PC-3 (cell line): ENCODE measurements at regions not wholly inside any gene's neighbourhood (a gene's known extent, or its start where the extent isn't known, plus 50 kb on each side); places are given as distances from the start of the nearest gene placed in this dataset.

Experiments
- ATAC-seq: fragments of 200-7000 bp; cut with Tn5 transposase; 2 replicates; pipeline ENCODE4 v1.9.1; 2020; ENCODE audit warnings: mild to moderate bottlenecking, moderate library complexity
- BruUV-seq: library from RNA; stranded (reverse); fragments of 400-500 nt; replicated peaks from 2 replicates; lab custom pipeline; 2021; lab: Mats Ljungman, UMichigan
- CTCF ChIA-PET: fragments of 300-600 bp; sonication (Branson Sonifier 250); formaldehyde crosslinking; loops from one replicate; lab custom pipeline; 2022; ENCODE audit warnings: antibody characterized with exemption; lab: Charles Lee
- POLR2A ChIA-PET: fragments of 300-600 bp; sonication (Branson Sonifier 250); formaldehyde crosslinking; loops from one replicate; lab custom pipeline; 2022; ENCODE audit warnings: antibody characterized with exemption; ENCODE audit not compliant: unreplicated experiment; lab: Charles Lee
- DNase-seq: peaks from one replicate; pipeline ENCODE4 v3.0.0-alpha.2; 2015
- H2AFZ ChIP-seq: fragments of 300-600 bp; sonication (generic); 2 replicates; pipeline ENCODE4 v1.6.0; 2016; ENCODE audit warnings: antibody characterized with exemption, low read length
- H3F3A ChIP-seq: fragments of 300-600 bp; sonication (generic); one replicate; pipeline ENCODE4 v1.6.0; 2017; ENCODE audit warnings: antibody characterized with exemption, low read length, control low read depth, mild to moderate bottlenecking; ENCODE audit not compliant: unreplicated experiment
- H3K27ac ChIP-seq: fragments of 300-600 bp; sonication (generic); 2 replicates; pipeline ENCODE4 v1.5.1; 2016; ENCODE audit warnings: mild to moderate bottlenecking, low read length
- H3K27me3 ChIP-seq: fragments of 300-600 bp; sonication (generic); 2 replicates; pipeline ENCODE4 v1.6.1; 2016; ENCODE audit warnings: low read length, mixed read lengths
- H3K36me3 ChIP-seq: fragments of 300-600 bp; sonication (generic); 2 replicates; pipeline ENCODE4 v1.6.1; 2016; ENCODE audit warnings: low read depth, mixed run types, low read length, mixed read lengths
- H3K4me1 ChIP-seq: fragments of 300-600 bp; sonication (generic); 2 replicates; pipeline ENCODE4 v1.5.1; 2016; ENCODE audit warnings: low read length; ENCODE audit not compliant: insufficient read depth
- H3K4me2 ChIP-seq: fragments of 300-600 bp; sonication (generic); 2 replicates; pipeline ENCODE4 v1.6.0; 2016; ENCODE audit warnings: low read length
- H3K4me3 ChIP-seq: fragments of 300-600 bp; sonication (generic); 2 replicates; pipeline ENCODE4 v1.5.1; 2016; ENCODE audit warnings: mild to moderate bottlenecking, low read length, mixed read lengths
- H3K79me2 ChIP-seq: fragments of 300-600 bp; sonication (generic); 2 replicates; pipeline ENCODE4 v1.6.1; 2017; ENCODE audit warnings: low read length, mixed read lengths
- H3K9ac ChIP-seq: fragments of 300-600 bp; sonication (generic); 2 replicates; pipeline ENCODE4 v1.6.0; 2016; ENCODE audit warnings: mild to moderate bottlenecking, low read length
- H3K9me2 ChIP-seq: fragments of 300-600 bp; sonication (generic); replicated peaks from 2 replicates; pipeline ENCODE4 v1.6.1; 2016; ENCODE audit warnings: mixed run types, low read length, mixed read lengths
- H3K9me3 ChIP-seq: fragments of 300-600 bp; sonication (generic); 2 replicates; pipeline ENCODE4 v1.6.1; 2016; ENCODE audit warnings: low read length, mixed read lengths
- H4K20me1 ChIP-seq: fragments of 300-600 bp; sonication (generic); 2 replicates; pipeline ENCODE4 v1.6.1; 2016; ENCODE audit warnings: low read length, mixed read lengths
- EZH2 ChIP-seq: fragments of 300-600 bp; sonication (generic); IDR thresholded peaks from one replicate; pipeline ENCODE4 v1.6.1; 2017; ENCODE audit warnings: antibody characterized with exemption, mild to moderate bottlenecking, low read length; ENCODE audit not compliant: unreplicated experiment
- EZH2phosphoT487 ChIP-seq: fragments of 300-600 bp; sonication (generic); IDR thresholded peaks from 2 replicates; pipeline ENCODE4 v1.6.1; 2018; ENCODE audit warnings: mild to moderate bottlenecking, antibody characterized with exemption, low read length, borderline replicate concordance
- intact Hi-C: fragments of 100-400 bp; cut with micrococcal nuclease; formaldehyde crosslinking; loops from 2 replicates; pipeline ENCODE4 v1.9.0; 2023
- TF ChIP-seq, protein P1 (sequence below): fragments of 300-600 bp; sonication (generic); conservative IDR thresholded peaks from 2 replicates; pipeline ENCODE4 v1.5.1; 2017; ENCODE audit warnings: antibody characterized with exemption, low read depth, mild to moderate bottlenecking, low read length

GRCh38 chr3:126277629-126278378, 79.4 kb downstream of the KLF15 start:
- no peak for ATAC-seq
- Histone ChIP-seq H3K4me2 (no peak overlapping the region), H3K79me2 (no peaks in the 10 kb centered on the region), H4K20me1 (no peaks in the 10 kb centered on the region), H2AFZ (no peak overlapping the region), H3K36me3 (no peaks in the 10 kb centered on the region), H3K9ac (no peak overlapping the region), H3K9me2 (no peaks in the 10 kb centered on the region), H3K9me3 (no peaks in the 10 kb centered on the region), H3K4me1 (no peaks in the 10 kb centered on the region), H3K27ac (no peak overlapping the region), H3K27me3 (no peaks in the 10 kb centered on the region), H3K4me3 (no peak overlapping the region), H3F3A (no peaks in the 10 kb centered on the region)
- TF ChIP-seq, protein P1, sequence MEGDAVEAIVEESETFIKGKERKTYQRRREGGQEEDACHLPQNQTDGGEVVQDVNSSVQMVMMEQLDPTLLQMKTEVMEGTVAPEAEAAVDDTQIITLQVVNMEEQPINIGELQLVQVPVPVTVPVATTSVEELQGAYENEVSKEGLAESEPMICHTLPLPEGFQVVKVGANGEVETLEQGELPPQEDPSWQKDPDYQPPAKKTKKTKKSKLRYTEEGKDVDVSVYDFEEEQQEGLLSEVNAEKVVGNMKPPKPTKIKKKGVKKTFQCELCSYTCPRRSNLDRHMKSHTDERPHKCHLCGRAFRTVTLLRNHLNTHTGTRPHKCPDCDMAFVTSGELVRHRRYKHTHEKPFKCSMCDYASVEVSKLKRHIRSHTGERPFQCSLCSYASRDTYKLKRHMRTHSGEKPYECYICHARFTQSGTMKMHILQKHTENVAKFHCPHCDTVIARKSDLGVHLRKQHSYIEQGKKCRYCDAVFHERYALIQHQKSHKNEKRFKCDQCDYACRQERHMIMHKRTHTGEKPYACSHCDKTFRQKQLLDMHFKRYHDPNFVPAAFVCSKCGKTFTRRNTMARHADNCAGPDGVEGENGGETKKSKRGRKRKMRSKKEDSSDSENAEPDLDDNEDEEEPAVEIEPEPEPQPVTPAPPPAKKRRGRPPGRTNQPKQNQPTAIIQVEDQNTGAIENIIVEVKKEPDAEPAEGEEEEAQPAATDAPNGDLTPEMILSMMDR, result no peak
- no peak for TF ChIP-seq EZH2phosphoT487
- TF ChIP-seq EZH2, result no peak
- no TSS peak for BruUV-seq
- ChIA-PET POLR2A (no interaction called here), CTCF (no interaction called here)
- DNase-seq, result no peak
- intact Hi-C loops, result no loop called here

DNA sequence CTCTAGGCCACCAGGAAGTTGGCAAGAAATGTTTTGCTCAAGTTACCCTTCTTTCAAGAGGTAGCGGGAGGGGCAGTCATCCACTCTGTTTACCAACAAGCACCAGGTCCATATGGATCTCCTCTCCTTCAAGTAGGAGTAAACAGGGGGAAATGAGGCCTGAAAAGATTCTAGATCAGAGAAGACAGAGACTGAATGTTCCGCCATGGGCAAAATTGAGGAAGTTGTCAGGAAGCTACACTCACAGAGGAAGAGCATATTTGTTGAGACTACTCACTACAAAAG, 81.6 kb downstream of the KLF15 start:
- no peak overlapping the region for H2AFZ ChIP-seq
- H3K27me3 ChIP-seq, result no peaks in the 10 kb centered on the region
- H4K20me1 ChIP-seq, result no peaks in the 10 kb centered on the region
- no peak for DNase-seq
- no peak overlapping the region for H3K4me3 ChIP-seq
- H3K27ac ChIP-seq, result no peak overlapping the region
- H3K9ac ChIP-seq, result no peak overlapping the region
- ChIA-PET CTCF (no interaction called here), POLR2A (no interaction called here)
- no peaks in the 10 kb centered on the region for H3K4me1 ChIP-seq
- TF ChIP-seq EZH2, result no peak
- ATAC-seq, result no peak
- no peaks in the 10 kb centered on the region for H3F3A ChIP-seq
- H3K9me2 ChIP-seq, result no peaks in the 10 kb centered on the region
- no TSS peak for BruUV-seq
- no peaks in the 10 kb centered on the region for H3K36me3 ChIP-seq
- no peak overlapping the region for H3K4me2 ChIP-seq
- H3K79me2 ChIP-seq, result no peaks in the 10 kb centered on the region
- no peaks in the 10 kb centered on the region for H3K9me3 ChIP-seq
- intact Hi-C loops, result no loop called here

DNA sequence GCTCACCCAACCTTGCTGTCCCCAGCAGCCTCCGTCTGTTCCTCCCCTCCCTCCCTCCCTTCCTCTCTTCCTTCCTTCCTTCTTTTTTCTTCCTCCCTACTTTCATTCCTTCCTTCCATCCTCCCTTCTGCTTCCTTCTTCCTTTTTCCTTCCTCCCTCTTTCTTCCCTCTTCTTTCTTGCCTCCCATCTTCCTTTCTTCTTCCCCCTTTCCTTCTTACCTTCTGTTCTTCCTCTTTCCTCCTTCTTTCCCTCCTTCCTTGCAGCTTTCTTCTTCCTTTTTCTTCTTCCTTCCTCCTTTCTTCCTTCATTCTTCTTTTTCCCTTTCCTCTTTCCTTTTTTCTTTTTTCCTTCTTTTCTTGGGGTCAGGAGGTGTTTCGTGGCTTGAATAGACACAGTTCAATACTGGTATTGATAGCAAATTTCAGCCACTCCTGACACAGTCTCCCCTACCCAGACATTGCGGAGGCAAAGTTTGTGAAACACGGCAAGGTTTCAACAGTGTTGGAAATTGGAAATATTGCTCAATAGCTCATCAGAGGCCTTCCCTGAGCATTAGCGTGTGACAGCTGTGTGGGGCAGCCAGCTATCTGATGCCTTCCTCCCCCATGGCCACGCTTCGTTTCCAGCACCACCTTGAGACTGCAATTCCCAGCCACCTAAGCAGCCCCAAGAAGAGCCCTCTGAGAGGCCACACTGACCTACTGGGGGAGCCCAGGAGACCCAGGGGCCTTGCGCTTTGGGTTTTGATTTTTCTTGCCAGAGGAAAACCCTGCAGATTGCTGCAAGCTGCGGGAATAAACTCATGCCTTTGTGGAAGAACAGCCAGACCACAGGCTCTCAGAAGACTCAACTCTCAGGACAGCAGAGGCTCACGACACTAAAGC, 82.2 kb downstream of the KLF15 start:
- Histone ChIP-seq H3F3A (no peaks in the 10 kb centered on the region), H3K9ac (no peak overlapping the region), H4K20me1 (no peaks in the 10 kb centered on the region), H3K36me3 (no peaks in the 10 kb centered on the region), H3K4me2 (no peak overlapping the region), H3K9me2 (no peaks in the 10 kb centered on the region), H3K9me3 (no peaks in the 10 kb centered on the region), H3K4me1 (no peaks in the 10 kb centered on the region), H3K4me3 (no peak overlapping the region), H3K27me3 (no peaks in the 10 kb centered on the region), H2AFZ (no peak overlapping the region), H3K27ac (no peak overlapping the region), H3K79me2 (no peaks in the 10 kb centered on the region)
- intact Hi-C loops, result no loop called here
- BruUV-seq, result no TSS peak
- no peak for DNase-seq
- POLR2A ChIA-PET, result no interaction called here
- ATAC-seq, result no peak
- CTCF ChIA-PET, result interaction anchor here (0.7 kb wide), 1 partner anchor 76 kb away, joined by 3 read pairs; no protein-coding TSS in a partner anchor
- TF ChIP-seq EZH2phosphoT487 (no peak), EZH2 (no peak)
- TF ChIP-seq, protein P1, result no peak
